Fibroblast of pulmonary artery (primary cell): ENCODE measurements at regions not wholly inside any gene's neighbourhood (a gene's known extent, or its start where the extent isn't known, plus 50 kb on each side); places are given as distances from the start of the nearest gene placed in this dataset.

Experiments
- DNase-seq: peaks from one replicate; pipeline ENCODE4 v3.0.0-alpha.2; 2010; ENCODE audit warnings: low read depth
- H3K4me3 ChIP-seq: replicated peaks from 2 replicates; pipeline ENCODE4 v1.5.1; 2011; ENCODE audit warnings: low read depth, mild to moderate bottlenecking, control low read depth, low read length, moderate library complexity
- CTCF ChIP-seq: IDR thresholded peaks from 2 replicates; pipeline ENCODE4 v1.5.1; 2011; ENCODE audit warnings: mild to moderate bottlenecking, control low read depth, low read length, inconsistent platforms; ENCODE audit errors: missing control alignments

GRCh38 chr10:131503992-131504391, 192.5 kb upstream of the TCERG1L start:
- no peak overlapping the region for H3K4me3 ChIP-seq
- TF ChIP-seq CTCF, result no peak
- no peak for DNase-seq

GRCh38 chr10:131511391-131511790, 199.9 kb upstream of the TCERG1L start:
- no peak for DNase-seq
- no peak for TF ChIP-seq CTCF
- H3K4me3 ChIP-seq, result no peak overlapping the region

GRCh38 chr10:131512852-131513251, 201.3 kb upstream of the TCERG1L start:
- no peak for DNase-seq
- TF ChIP-seq CTCF, result no peak
- H3K4me3 ChIP-seq, result no peak overlapping the region

- no peak for DNase-seq
- no peak for TF ChIP-seq CTCF
- H3K4me3 ChIP-seq, result no peak overlapping the region
These were observed 201.9 kb upstream of the TCERG1L start for GRCh38 chr10:131513445-131513844.

GRCh38 chr10:131513901-131514300, 202.4 kb upstream of the TCERG1L start:
- no peak for DNase-seq
- TF ChIP-seq CTCF, result no peak
- H3K4me3 ChIP-seq, result no peak overlapping the region

GRCh38 chr10:131514454-131514853, 202.9 kb upstream of the TCERG1L start:
- DNase-seq, result no peak
- no peak overlapping the region for H3K4me3 ChIP-seq
- no peak for TF ChIP-seq CTCF

GRCh38 chr10:131516285-131516684, 204.8 kb upstream of the TCERG1L start:
- no peak overlapping the region for H3K4me3 ChIP-seq
- no peak for TF ChIP-seq CTCF
- DNase-seq, result no peak
